ENCODE measurements at regions not wholly inside any gene's neighbourhood (a gene's known extent, or its start where the extent isn't known, plus 50 kb on each side); places are given as distances from the start of the nearest gene placed in this dataset.

DNA sequence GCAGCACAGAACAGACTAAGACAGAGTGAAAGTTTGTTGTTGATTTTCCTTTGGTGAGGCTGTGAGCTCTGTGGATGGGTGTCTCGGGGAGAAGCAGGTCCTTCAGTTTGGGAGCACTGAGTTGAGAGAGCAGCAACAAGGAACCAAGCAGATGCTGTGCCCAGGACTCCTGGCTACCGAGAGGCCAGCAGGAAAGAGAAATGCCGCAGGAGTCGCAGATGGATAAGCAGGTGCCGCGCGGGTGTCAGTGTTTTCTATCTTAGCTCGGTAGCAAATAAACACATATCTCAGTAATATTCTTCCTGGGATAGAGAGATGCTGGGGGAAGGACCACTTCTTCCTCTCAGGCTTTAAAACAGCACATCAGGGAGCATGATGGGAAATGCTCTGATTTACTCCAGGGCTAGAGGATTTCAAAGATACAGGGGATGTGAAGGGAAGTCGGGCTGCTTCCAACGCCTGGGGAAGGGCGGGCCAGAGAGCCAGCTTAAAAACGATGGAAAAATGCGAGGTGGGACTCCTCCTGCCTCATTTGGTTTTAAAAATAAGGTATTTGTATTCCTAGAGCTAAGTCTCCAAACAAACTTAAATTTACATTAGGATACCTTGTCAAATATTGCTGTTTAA is 470.7 kb upstream of the B3GAT1 start:
- Histone ChIP-seq H2AFZ (no peak overlapping the region), H3K4me3 (no peak overlapping the region), H3K27ac (no peak overlapping the region), H3K27me3 (ENCODE audit: insufficient read depth, low read depth) (peaks cover 95% of the 10 kb centered on the region), H3K9me2 (ENCODE audit: insufficient read depth) (no peaks in the 10 kb centered on the region), H3K4me1 (replicated peaks; ENCODE audit: insufficient read depth) (no peaks in the 10 kb centered on the region), H3K79me2 (ENCODE audit: low read depth) (no peaks in the 10 kb centered on the region), H4K20me1 (ENCODE audit: insufficient read depth) (no peaks in the 10 kb centered on the region), H3K36me3 (ENCODE audit: low read depth) (no peaks in the 10 kb centered on the region), H3K4me2 (no peak overlapping the region), H3F3A (ENCODE audit: insufficient read depth, low read depth) (no peaks in the 10 kb centered on the region), H3K9me3 (ENCODE audit: insufficient read depth, low read depth) (no peaks in the 10 kb centered on the region)
- intact Hi-C loops (cut with micrococcal nuclease; ENCODE audit: unreplicated experiment) = no loop called here
- no peak for DNase-seq
- CTCF ChIA-PET = no interaction called here
- POLR2A ChIA-PET (ENCODE audit: unreplicated experiment) = no interaction called here
- TF ChIP-seq, protein P1, sequence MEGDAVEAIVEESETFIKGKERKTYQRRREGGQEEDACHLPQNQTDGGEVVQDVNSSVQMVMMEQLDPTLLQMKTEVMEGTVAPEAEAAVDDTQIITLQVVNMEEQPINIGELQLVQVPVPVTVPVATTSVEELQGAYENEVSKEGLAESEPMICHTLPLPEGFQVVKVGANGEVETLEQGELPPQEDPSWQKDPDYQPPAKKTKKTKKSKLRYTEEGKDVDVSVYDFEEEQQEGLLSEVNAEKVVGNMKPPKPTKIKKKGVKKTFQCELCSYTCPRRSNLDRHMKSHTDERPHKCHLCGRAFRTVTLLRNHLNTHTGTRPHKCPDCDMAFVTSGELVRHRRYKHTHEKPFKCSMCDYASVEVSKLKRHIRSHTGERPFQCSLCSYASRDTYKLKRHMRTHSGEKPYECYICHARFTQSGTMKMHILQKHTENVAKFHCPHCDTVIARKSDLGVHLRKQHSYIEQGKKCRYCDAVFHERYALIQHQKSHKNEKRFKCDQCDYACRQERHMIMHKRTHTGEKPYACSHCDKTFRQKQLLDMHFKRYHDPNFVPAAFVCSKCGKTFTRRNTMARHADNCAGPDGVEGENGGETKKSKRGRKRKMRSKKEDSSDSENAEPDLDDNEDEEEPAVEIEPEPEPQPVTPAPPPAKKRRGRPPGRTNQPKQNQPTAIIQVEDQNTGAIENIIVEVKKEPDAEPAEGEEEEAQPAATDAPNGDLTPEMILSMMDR (conservative IDR thresholded peaks at IDR 0.05) = no peak
- no peak for TF ChIP-seq EZH2 (IDR thresholded peaks at IDR 0.05; ENCODE audit: low read depth)
- BruUV-seq (replicated peaks) = no TSS peak

DNA sequence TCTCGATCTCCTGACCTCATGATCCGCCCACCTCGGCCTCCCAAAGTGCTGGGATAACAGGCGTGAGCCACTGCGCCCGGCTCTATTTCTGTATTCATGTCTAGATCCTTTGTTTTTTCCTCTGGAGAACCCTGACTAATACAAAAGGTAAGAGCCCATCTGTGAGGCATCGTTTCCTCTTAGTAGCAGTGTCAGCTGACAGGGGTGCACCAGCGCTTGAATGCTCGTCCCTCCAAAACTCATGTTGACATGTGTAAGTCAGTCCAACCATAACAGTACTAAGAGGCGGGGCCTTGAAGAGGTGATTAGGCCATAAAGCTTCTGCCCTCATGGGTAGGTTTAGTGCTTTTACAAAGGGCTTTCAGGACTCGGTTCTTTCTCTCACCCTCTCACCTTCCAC is 470.1 kb upstream of the B3GAT1 start:
- no TSS peak for BruUV-seq (replicated peaks)
- Histone ChIP-seq H3F3A (ENCODE audit: insufficient read depth, low read depth) (no peaks in the 10 kb centered on the region), H3K9me3 (ENCODE audit: insufficient read depth, low read depth) (no peaks in the 10 kb centered on the region), H3K79me2 (ENCODE audit: low read depth) (no peaks in the 10 kb centered on the region), H3K4me3 (no peak overlapping the region), H3K27ac (no peak overlapping the region), H3K9me2 (ENCODE audit: insufficient read depth) (no peaks in the 10 kb centered on the region), H3K27me3 (ENCODE audit: insufficient read depth, low read depth) (peaks cover 95% of the 10 kb centered on the region), H4K20me1 (ENCODE audit: insufficient read depth) (no peaks in the 10 kb centered on the region), H3K36me3 (ENCODE audit: low read depth) (no peaks in the 10 kb centered on the region), H2AFZ (no peak overlapping the region), H3K4me2 (no peak overlapping the region), H3K4me1 (replicated peaks; ENCODE audit: insufficient read depth) (no peaks in the 10 kb centered on the region)
- POLR2A ChIA-PET (ENCODE audit: unreplicated experiment) = no interaction called here
- no peak for DNase-seq
- TF ChIP-seq EZH2 (IDR thresholded peaks at IDR 0.05; ENCODE audit: low read depth) = no peak
- TF ChIP-seq, protein P1 (conservative IDR thresholded peaks at IDR 0.05) = no peak
- CTCF ChIA-PET = no interaction called here
- intact Hi-C loops (cut with micrococcal nuclease; ENCODE audit: unreplicated experiment) = no loop called here

DNA sequence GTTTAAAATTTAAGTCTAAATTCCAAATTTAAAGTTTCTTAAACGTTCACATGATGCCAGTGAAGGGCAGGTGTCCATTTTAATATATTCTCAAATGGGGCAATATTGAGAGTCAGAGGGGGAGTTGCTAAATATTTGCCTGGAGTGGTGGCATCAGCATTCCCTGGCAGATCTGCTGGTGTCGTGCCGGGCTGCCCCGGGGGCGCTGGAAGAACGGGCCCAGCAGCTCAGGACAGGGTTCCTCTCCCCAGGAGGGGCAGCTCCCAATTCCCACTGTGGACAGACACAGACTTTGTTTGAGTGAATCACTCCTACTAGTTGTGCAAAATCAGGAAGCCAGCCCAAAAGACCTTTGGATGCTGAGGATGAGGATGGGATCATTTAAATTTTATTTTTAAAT is 468.7 kb upstream of the B3GAT1 start:
- no peak for DNase-seq
- Histone ChIP-seq H3F3A (ENCODE audit: insufficient read depth, low read depth) (no peaks in the 10 kb centered on the region), H3K4me3 (no peak overlapping the region), H3K9me3 (ENCODE audit: insufficient read depth, low read depth) (no peaks in the 10 kb centered on the region), H3K36me3 (ENCODE audit: low read depth) (no peaks in the 10 kb centered on the region), H3K79me2 (ENCODE audit: low read depth) (no peaks in the 10 kb centered on the region), H2AFZ (no peak overlapping the region), H3K4me2 (no peak overlapping the region), H3K27ac (no peak overlapping the region), H3K9me2 (ENCODE audit: insufficient read depth) (no peaks in the 10 kb centered on the region), H3K27me3 (ENCODE audit: insufficient read depth, low read depth) (peaks cover 89% of the 10 kb centered on the region), H3K4me1 (replicated peaks; ENCODE audit: insufficient read depth) (no peaks in the 10 kb centered on the region), H4K20me1 (ENCODE audit: insufficient read depth) (no peaks in the 10 kb centered on the region)
- ChIA-PET POLR2A (ENCODE audit: unreplicated experiment) (interaction anchor here (0.6 kb wide), 1 partner anchor 603 kb away, joined by 4 read pairs; no protein-coding TSS in a partner anchor), CTCF (no interaction called here)
- no TSS peak for BruUV-seq (replicated peaks)
- no peak for TF ChIP-seq EZH2 (IDR thresholded peaks at IDR 0.05; ENCODE audit: low read depth)
- intact Hi-C loops (cut with micrococcal nuclease; ENCODE audit: unreplicated experiment) = no loop called here

DNA sequence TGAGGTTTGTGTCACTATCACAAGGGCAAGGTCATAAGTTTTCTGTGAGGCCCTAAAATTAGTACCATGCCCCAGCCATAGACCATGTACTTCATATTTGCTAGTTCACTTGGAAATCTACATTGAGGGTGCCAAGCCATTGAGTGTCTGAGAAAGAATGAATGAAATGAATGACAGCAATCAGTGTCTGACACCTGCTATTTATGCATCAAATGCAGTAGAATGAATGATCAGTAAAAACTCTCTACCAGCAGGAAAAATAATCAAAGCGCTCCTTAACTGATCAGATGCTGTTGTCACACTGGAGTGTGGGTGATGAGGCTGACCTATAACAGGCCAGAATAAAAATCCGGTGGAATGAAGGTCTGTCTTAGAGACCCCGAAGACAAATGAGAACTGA is 467.9 kb upstream of the B3GAT1 start:
- POLR2A ChIA-PET (ENCODE audit: unreplicated experiment) = no interaction called here
- CTCF ChIA-PET = no interaction called here
- no peaks in the 10 kb centered on the region for H3K9me3 ChIP-seq (ENCODE audit: insufficient read depth, low read depth)
- no peaks in the 10 kb centered on the region for H3K79me2 ChIP-seq (ENCODE audit: low read depth)
- H3K4me2 ChIP-seq = no peak overlapping the region
- H3K4me3 ChIP-seq = no peak overlapping the region
- H2AFZ ChIP-seq = no peak overlapping the region
- TF ChIP-seq, protein P1 (conservative IDR thresholded peaks at IDR 0.05) = no peak
- no peak for TF ChIP-seq EZH2 (IDR thresholded peaks at IDR 0.05; ENCODE audit: low read depth)
- no peaks in the 10 kb centered on the region for H3F3A ChIP-seq (ENCODE audit: insufficient read depth, low read depth)
- H3K27ac ChIP-seq = no peak overlapping the region
- intact Hi-C loops (cut with micrococcal nuclease; ENCODE audit: unreplicated experiment) = no loop called here
- H4K20me1 ChIP-seq (ENCODE audit: insufficient read depth) = no peaks in the 10 kb centered on the region
- H3K27me3 ChIP-seq (ENCODE audit: insufficient read depth, low read depth) = peaks cover 87% of the 10 kb centered on the region
- H3K4me1 ChIP-seq (replicated peaks; ENCODE audit: insufficient read depth) = no peaks in the 10 kb centered on the region
- H3K36me3 ChIP-seq (ENCODE audit: low read depth) = no peaks in the 10 kb centered on the region
- BruUV-seq (replicated peaks) = no TSS peak
- no peak for DNase-seq
- H3K9me2 ChIP-seq (ENCODE audit: insufficient read depth) = no peaks in the 10 kb centered on the region
